Osteocyte (in vitro differentiated cells): ENCODE measurements at regions not wholly inside any gene's neighbourhood (a gene's known extent, or its start where the extent isn't known, plus 50 kb on each side); places are given as distances from the start of the nearest gene placed in this dataset.

Experiments used
- DNase-seq: peaks from one replicate; pipeline ENCODE4 v3.0.0; 2021; ENCODE audit warnings: mixed read lengths; ENCODE audit not compliant: unreplicated experiment; ENCODE audit errors: extremely low spot score
- H3K27ac Mint-ChIP-seq: one replicate; pipeline ENCODE4 v1.8.0; 2021; ENCODE audit warnings: mild to moderate bottlenecking, mixed read lengths; ENCODE audit not compliant: unreplicated experiment
- H3K27me3 Mint-ChIP-seq: one replicate; pipeline ENCODE4 v1.8.0; 2021; ENCODE audit warnings: mixed read lengths; ENCODE audit not compliant: unreplicated experiment
- H3K36me3 Mint-ChIP-seq: one replicate; pipeline ENCODE4 v1.8.0; 2021; ENCODE audit warnings: mixed read lengths; ENCODE audit not compliant: unreplicated experiment
- H3K4me1 Mint-ChIP-seq: one replicate; pipeline ENCODE4 v1.8.0; 2021; ENCODE audit warnings: mixed read lengths; ENCODE audit not compliant: unreplicated experiment
- H3K4me3 Mint-ChIP-seq: one replicate; pipeline ENCODE4 v1.8.0; 2021; ENCODE audit warnings: mild to moderate bottlenecking, moderate library complexity, mixed read lengths; ENCODE audit not compliant: unreplicated experiment
- H3K9me3 Mint-ChIP-seq: one replicate; pipeline ENCODE4 v1.8.0; 2021; ENCODE audit warnings: mixed read lengths; ENCODE audit not compliant: unreplicated experiment
- TF ChIP-seq, protein P1 (sequence below): fragments of 200-600 bp; sonication (generic); IDR thresholded peaks from 2 replicates; pipeline ENCODE4 v1.5.0; 2021; ENCODE audit warnings: antibody characterized with exemption, mild to moderate bottlenecking, moderate library complexity

DNA sequence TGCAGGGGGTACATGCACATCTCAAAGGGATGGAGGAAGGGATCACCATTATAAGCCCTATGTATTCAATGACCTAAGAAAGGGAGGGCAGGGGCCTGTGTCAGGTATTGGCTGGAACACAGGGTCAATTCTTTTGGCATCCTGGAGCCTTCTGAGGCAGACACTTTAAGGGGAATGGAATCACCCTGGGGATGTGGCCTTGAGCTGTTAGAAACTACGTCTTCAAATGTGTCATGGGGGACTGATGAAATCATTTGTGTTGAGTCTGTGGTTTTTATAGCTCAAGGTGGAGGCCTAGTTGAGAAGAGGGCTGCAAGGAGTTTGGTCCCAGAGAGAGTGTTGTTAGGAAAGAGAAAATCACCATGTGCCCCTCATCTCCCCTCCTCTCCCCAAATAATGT is 206.1 kb upstream of the CELF2 start:
- peaks cover 17% of the 10 kb centered on the region for H3K4me1 Mint-ChIP-seq
- no peaks in the 10 kb centered on the region for H3K27me3 Mint-ChIP-seq
- H3K4me3 Mint-ChIP-seq: no peak overlapping the region
- TF ChIP-seq, protein P1, sequence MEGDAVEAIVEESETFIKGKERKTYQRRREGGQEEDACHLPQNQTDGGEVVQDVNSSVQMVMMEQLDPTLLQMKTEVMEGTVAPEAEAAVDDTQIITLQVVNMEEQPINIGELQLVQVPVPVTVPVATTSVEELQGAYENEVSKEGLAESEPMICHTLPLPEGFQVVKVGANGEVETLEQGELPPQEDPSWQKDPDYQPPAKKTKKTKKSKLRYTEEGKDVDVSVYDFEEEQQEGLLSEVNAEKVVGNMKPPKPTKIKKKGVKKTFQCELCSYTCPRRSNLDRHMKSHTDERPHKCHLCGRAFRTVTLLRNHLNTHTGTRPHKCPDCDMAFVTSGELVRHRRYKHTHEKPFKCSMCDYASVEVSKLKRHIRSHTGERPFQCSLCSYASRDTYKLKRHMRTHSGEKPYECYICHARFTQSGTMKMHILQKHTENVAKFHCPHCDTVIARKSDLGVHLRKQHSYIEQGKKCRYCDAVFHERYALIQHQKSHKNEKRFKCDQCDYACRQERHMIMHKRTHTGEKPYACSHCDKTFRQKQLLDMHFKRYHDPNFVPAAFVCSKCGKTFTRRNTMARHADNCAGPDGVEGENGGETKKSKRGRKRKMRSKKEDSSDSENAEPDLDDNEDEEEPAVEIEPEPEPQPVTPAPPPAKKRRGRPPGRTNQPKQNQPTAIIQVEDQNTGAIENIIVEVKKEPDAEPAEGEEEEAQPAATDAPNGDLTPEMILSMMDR: no peak
- H3K36me3 Mint-ChIP-seq: no peaks in the 10 kb centered on the region
- no peak overlapping the region for H3K27ac Mint-ChIP-seq
- DNase-seq: no peak
- no peaks in the 10 kb centered on the region for H3K9me3 Mint-ChIP-seq

DNA sequence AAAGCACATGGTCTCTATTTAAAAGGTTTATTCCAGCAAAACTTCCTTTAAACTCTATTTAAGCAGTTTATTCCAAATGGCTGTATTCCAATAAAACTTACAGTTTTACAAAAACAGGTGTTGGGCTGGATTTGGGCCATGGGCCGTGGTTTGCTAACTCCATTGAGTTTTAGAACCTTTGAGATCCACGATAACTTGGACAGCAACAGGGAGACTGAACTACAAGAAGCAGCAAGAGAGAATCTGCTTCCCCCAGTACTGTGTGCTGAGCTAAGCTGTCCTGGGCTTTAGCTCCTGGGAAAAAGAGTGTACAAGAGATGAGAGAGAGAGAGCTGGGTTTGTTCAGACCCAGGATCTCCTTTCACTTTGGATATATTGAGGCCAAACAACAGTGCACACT is 204.0 kb upstream of the CELF2 start:
- peaks cover 12% of the 10 kb centered on the region for H3K4me1 Mint-ChIP-seq
- no peaks in the 10 kb centered on the region for H3K27me3 Mint-ChIP-seq
- TF ChIP-seq, protein P1: no peak

DNA sequence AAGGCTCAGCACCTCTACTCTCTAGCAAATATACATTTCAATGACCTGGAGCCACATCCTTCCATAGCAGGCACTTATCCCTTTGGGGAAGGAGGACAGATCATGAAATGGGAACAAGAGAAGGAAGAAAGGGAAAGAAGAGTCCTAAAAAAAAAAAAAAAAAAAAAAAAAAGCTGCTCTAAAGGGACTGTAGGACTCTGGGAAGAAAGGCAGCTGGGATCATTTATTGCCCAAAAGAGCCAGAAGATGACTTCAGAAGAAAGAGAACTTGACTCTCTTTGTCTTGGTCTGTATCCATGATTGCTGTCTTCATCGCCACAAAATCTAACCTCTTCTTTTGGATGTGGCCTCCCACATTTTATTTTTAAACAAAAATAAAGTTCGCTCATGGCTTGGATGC is 203.6 kb upstream of the CELF2 start:
- peaks cover 12% of the 10 kb centered on the region for H3K4me1 Mint-ChIP-seq
- peaks cover 4% of the 10 kb centered on the region for H3K9me3 Mint-ChIP-seq
- H3K4me3 Mint-ChIP-seq: no peak overlapping the region
- H3K36me3 Mint-ChIP-seq: no peaks in the 10 kb centered on the region
- DNase-seq: no peak
- no peaks in the 10 kb centered on the region for H3K27me3 Mint-ChIP-seq
- H3K27ac Mint-ChIP-seq: no peak overlapping the region
- TF ChIP-seq, protein P1: no peak

More for the DNA sequence above, 204.0 kb upstream of the CELF2 start:
- Mint-ChIP-seq H3K27ac (no peak overlapping the region), H3K36me3 (no peaks in the 10 kb centered on the region), H3K4me3 (no peak overlapping the region), H3K9me3 (peaks cover 4% of the 10 kb centered on the region)
- no peak for DNase-seq

DNA sequence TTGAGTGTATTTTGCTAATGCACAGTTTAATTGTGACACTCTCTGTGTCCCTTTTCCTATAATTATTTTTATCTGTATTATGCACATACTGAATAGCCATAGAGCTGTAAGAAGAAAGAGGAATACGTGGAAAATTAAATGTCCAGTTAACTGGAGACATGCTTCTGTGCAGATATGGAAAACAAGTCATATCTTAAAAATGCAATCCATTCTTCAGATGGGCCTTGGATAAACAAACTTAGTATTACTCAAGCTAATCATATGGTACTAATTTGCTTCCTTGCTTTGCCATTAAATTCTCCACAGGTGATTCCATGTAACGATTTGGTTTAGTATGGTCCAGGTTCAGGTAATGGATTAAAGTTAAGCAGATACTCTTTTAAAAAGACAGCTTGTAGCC is 201.2 kb upstream of the CELF2 start:
- DNase-seq: no peak
- Mint-ChIP-seq H3K9me3 (peaks cover 4% of the 10 kb centered on the region), H3K27ac (no peak overlapping the region), H3K4me3 (no peak overlapping the region), H3K4me1 (peaks cover 22% of the 10 kb centered on the region), H3K36me3 (no peaks in the 10 kb centered on the region), H3K27me3 (no peaks in the 10 kb centered on the region)
- TF ChIP-seq, protein P1: no peak

DNA sequence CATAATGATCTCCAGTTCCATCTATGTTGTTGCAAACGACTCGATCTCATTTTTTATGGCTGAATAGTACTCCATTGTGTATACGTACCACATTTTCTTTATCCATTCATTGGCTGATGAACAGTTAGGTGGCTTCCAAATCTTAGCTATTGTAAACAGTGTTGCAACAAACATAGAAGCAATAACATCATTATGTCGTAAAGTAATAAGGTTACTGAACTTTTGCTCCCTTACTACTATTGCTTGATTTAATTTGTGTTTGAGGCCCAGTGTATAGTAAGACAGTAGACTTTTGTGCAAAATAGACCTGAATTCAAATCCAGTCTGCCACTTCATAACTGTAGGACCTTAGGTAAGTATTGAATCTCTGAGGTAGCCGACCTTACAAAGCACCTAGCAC is 200.1 kb upstream of the CELF2 start:
- Mint-ChIP-seq H3K27me3 (no peaks in the 10 kb centered on the region), H3K4me1 (peaks cover 33% of the 10 kb centered on the region), H3K9me3 (peaks cover 4% of the 10 kb centered on the region), H3K27ac (no peak overlapping the region), H3K4me3 (no peak overlapping the region), H3K36me3 (no peaks in the 10 kb centered on the region)
- no peak for DNase-seq
- TF ChIP-seq, protein P1: no peak
